ENCODE measurements at regions not wholly inside any gene's neighbourhood (a gene's known extent, or its start where the extent isn't known, plus 50 kb on each side); places are given as distances from the start of the nearest gene placed in this dataset.
"Not testable (repeated sequence)": the region's sequence is repeated elsewhere in the genome, so short reads cannot be mapped to it uniquely, and the experiment has no call there.

DNA sequence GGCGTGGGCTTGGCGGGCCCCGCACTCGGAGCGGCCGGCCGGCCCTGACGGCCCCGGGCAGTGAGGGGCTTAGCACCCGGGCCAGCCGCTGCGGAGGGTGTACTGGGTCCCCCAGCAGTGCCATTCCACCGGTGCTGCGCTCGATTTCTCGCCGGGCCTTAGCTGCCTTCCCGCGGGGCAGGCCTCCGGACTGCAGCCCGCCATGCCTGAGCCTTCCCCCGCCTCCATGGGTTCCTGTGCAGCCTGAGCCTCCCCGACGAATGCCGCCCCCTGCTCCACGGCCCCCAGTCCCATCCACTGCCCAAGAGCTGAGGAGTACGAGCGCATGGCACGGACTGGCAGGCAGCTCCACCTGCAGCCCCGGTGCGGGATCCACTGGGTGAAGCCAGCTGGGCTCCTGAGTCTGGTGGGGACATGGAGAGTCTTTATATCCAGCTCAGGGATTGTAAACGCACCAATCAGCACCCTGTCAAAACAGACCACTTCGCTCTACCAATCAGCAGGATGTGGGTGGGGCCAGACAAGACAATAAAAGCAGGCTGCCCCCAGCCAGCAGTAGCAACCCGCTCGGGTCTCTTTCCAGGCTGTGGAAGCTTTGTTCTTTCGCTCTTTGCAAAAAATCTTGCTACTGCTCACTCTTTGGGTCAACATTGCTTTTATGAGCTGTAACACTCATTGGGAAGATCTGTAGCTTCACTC is 501.2 kb upstream of the DPH6 start:
- H3K4me3 ChIP-seq; H3K27ac ChIP-seq; ATAC-seq (replicated peaks in 6 of 8); in situ Hi-C loops (cut with MboI; ENCODE audit: low pct_unique_long_range_greater_than_20kb in 2 of 9, low sequenced_read_pairs in 9 of 9, unreplicated experiment in 9 of 9): not testable (repeated sequence)
- WGBS, 10 experiments: 100% methylated on average over 2 of the region's 36 CpGs; no CpG with 5 or more reads in 9 of the 10 experiments
- H3K4me1 ChIP-seq (replicated peaks in 1 of 2): peaks cover 10 to 30% of the 10 kb centered on the region in 2 donors

- in situ Hi-C loops (cut with MboI; ENCODE audit: low pct_unique_long_range_greater_than_20kb in 2 of 9, low sequenced_read_pairs in 9 of 9, unreplicated experiment in 9 of 9): no loop called here
- WGBS, 10 experiments: 40 to 100% (median 73%) methylated on average over 1 of the region's 1 CpG; no CpG with 5 or more reads in 4 of the 10 experiments
- peaks cover 10 to 30% of the 10 kb centered on the region in 2 donors for H3K4me1 ChIP-seq (replicated peaks in 1 of 2)
- H3K27ac ChIP-seq: no peak overlapping the region
- no peak overlapping the region for H3K4me3 ChIP-seq
- ATAC-seq (replicated peaks in 6 of 8): peak in 5 of 8 experiments; percentile 22 to 72 (median 58)
These were observed 504.9 kb upstream of the DPH6 start for GRCh38 chr15:36050899-36051298.

DNA sequence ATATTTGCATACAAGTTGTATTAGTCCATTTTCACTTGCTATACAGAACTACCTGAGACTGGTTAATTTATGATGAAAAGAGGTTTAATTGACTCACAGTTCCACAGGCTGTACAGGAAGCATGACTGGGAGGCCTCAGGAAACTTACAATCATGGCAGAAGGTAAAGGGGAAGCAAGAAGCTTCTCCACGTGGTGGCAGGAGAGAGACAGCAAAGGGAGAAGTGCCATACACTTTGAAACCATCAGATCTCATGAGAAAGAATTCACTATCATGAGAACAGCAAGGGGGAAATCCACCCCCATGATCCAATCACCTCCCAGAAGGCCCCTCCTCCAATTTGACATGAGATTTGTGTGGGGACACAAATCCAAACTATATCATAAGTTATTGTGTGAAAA is 506.7 kb upstream of the DPH6 start:
- WGBS, 10 experiments: 0 to 40% (median 20%) methylated on average over 1 of the region's 1 CpG; no CpG with 5 or more reads in 3 of the 10 experiments
- H3K27ac ChIP-seq; in situ Hi-C loops (cut with MboI; ENCODE audit: low pct_unique_long_range_greater_than_20kb in 2 of 9, low sequenced_read_pairs in 9 of 9, unreplicated experiment in 9 of 9); H3K4me3 ChIP-seq: not testable (repeated sequence)
- peak in 1 of 8 experiments; percentile 43 for ATAC-seq (replicated peaks in 6 of 8)
- peaks cover 10 to 30% of the 10 kb centered on the region in 2 donors for H3K4me1 ChIP-seq (replicated peaks in 1 of 2)

DNA sequence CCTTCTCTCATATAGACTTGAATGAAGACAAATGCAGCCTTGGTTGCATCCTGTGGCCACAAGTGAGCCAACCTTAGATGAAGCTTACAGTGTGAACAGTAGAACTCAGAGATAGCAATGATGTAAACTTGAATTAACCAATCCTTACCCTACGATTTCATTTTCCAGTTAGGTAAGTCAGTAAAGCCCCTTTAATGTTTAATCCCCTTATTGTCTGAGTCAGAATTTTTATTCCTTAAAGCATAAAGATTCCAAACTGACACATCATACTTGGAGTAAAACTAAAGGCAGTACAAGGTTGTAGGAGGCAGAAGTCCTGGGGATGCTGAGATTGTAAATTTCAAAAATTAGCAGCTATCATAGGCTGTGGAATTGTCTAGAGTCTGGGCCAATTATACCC is 507.8 kb upstream of the DPH6 start:
- no peak overlapping the region for H3K4me3 ChIP-seq
- ATAC-seq (replicated peaks in 6 of 8): no peak
- in situ Hi-C loops (cut with MboI; ENCODE audit: low pct_unique_long_range_greater_than_20kb in 2 of 9, low sequenced_read_pairs in 9 of 9, unreplicated experiment in 9 of 9): no loop called here
- H3K4me1 ChIP-seq (replicated peaks in 1 of 2): peaks cover 10 to 30% of the 10 kb centered on the region in 2 donors
- 18 to 100% (median 50%) methylated on average over 1 of the region's 1 CpG; no CpG with 5 or more reads in 2 of the 10 experiments for WGBS, 10 experiments
- H3K27ac ChIP-seq: no peak overlapping the region

DNA sequence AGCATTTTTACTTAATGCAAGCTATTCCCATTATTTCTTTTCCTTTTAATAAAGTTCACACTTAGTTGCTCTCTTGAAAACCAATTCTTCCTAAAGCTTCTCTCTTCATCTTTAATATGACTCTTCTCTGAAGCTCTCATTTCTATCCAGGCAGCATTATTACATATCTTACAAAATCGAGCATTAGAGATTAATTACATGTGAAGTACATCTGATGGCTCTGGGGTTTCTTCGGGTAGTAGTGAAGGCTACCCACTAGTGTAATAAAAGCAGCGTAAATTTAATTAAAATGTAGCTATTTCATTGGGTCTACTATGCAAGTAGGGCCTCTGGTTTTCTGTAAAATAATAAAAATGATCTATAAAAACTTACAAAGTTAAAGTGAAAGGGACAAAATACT is 513.6 kb upstream of the DPH6 start:
- Histone ChIP-seq H3K27ac (no peak overlapping the region), H3K4me3 (no peak overlapping the region), H3K4me1 (replicated peaks in 1 of 2) (peaks cover 0 to 8% of the 10 kb centered on the region in 2 donors)
- ATAC-seq (replicated peaks in 6 of 8): no peak
- in situ Hi-C loops (cut with MboI; ENCODE audit: low pct_unique_long_range_greater_than_20kb in 2 of 9, low sequenced_read_pairs in 9 of 9, unreplicated experiment in 9 of 9): no loop called here
- 18 to 96% (median 87%) methylated on average over 3 of the region's 3 CpGs; no CpG with 5 or more reads in 1 of the 10 experiments for WGBS, 10 experiments

- Histone ChIP-seq H3K27ac (no peak overlapping the region), H3K4me1 (replicated peaks in 1 of 2) (peaks cover 0 to 8% of the 10 kb centered on the region in 2 donors), H3K4me3 (no peak overlapping the region)
- ATAC-seq (replicated peaks in 6 of 8): no peak
- 67 to 90% (median 78%) methylated on average over 1 to 4 of the region's 4 CpGs; no CpG with 5 or more reads in 2 of the 10 experiments for WGBS, 10 experiments
- in situ Hi-C loops (cut with MboI; ENCODE audit: low pct_unique_long_range_greater_than_20kb in 2 of 9, low sequenced_read_pairs in 9 of 9, unreplicated experiment in 9 of 9): no loop called here
These were observed 516.4 kb upstream of the DPH6 start for GRCh38 chr15:36062357-36062756.

DNA sequence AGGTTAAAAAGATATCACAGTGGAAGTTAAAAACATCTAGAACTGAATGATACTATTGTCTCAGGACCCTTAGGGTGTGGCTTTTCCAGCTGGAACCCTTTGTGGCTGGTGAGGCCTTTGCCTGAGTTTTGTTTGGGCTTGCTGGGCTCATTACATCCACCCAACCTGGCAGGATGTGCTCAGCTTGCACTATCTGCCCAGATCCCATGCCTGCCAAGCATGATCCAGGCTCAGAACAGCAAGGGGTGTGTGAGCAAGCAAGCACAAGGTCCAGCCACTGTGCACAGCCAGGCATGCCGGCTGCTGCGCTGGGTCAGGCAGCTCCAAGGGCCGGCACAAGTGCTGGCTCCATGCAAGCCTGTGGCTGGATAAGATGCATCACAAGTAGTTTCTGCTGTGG is 512.7 kb upstream of the CDIN1 start:
- Histone ChIP-seq H3K27ac (no peak overlapping the region), H3K4me1 (replicated peaks in 1 of 2) (peaks cover 0 to 8% of the 10 kb centered on the region in 2 donors), H3K4me3 (no peak overlapping the region)
- ATAC-seq (replicated peaks in 6 of 8): peak in 1 of 8 experiments; percentile 25
- 90 to 100% methylated on average over 1 to 3 of the region's 3 CpGs; no CpG with 5 or more reads in 8 of the 10 experiments for WGBS, 10 experiments
- in situ Hi-C loops (cut with MboI; ENCODE audit: low pct_unique_long_range_greater_than_20kb in 2 of 9, low sequenced_read_pairs in 9 of 9, unreplicated experiment in 9 of 9): no loop called here

GRCh38 chr15:36067483-36068274 is 511.7 kb upstream of the CDIN1 start:
- in situ Hi-C loops (cut with MboI; ENCODE audit: low pct_unique_long_range_greater_than_20kb in 2 of 9, low sequenced_read_pairs in 9 of 9, unreplicated experiment in 9 of 9): no loop called here
- H3K4me3 ChIP-seq: no peak overlapping the region
- ATAC-seq (replicated peaks in 6 of 8): no peak
- H3K27ac ChIP-seq: no peak overlapping the region
- peaks cover 0 to 1% of the 10 kb centered on the region in 2 donors for H3K4me1 ChIP-seq (replicated peaks in 1 of 2)
- 88 to 100% (median 94%) methylated on average over 2 to 10 of the region's 21 CpGs; no CpG with 5 or more reads in 2 of the 10 experiments for WGBS, 10 experiments

DNA sequence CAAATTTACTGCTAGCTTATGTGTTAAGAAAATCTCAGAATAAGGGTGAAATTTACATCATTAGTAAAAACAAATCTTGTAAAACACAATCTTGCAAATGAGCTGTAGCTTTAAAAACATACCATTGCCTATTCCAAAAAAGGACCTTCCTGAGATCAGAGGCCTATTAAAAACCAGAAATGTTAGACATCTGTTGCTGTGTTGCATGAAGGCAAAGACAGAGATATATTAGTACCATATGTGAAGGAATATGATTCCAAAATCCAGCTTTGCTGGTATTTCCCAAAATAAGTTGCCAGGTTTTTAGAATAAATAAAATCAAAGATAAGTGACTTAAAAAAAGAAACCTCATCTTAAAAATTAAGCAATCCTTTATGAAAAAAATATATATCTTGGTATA is 504.1 kb upstream of the CDIN1 start:
- Histone ChIP-seq H3K4me3 (no peak overlapping the region), H3K4me1 (replicated peaks in 1 of 2) (no peaks in the 10 kb centered on the region), H3K27ac (no peak overlapping the region)
- ATAC-seq (replicated peaks in 6 of 8): no peak
- in situ Hi-C loops (cut with MboI; ENCODE audit: low pct_unique_long_range_greater_than_20kb in 2 of 9, low sequenced_read_pairs in 9 of 9, unreplicated experiment in 9 of 9): no loop called here

- Histone ChIP-seq H3K4me1 (replicated peaks in 1 of 2) (no peaks in the 10 kb centered on the region), H3K4me3 (no peak overlapping the region), H3K27ac (no peak overlapping the region)
- 43 to 70% (median 62%) methylated on average over 2 to 3 of the region's 3 CpGs; no CpG with 5 or more reads in 2 of the 10 experiments for WGBS, 10 experiments
- no peak for ATAC-seq (replicated peaks in 6 of 8)
- in situ Hi-C loops (cut with MboI; ENCODE audit: low pct_unique_long_range_greater_than_20kb in 2 of 9, low sequenced_read_pairs in 9 of 9, unreplicated experiment in 9 of 9): no loop called here
These were observed 500.4 kb upstream of the CDIN1 start for GRCh38 chr15:36079021-36079420.

DNA sequence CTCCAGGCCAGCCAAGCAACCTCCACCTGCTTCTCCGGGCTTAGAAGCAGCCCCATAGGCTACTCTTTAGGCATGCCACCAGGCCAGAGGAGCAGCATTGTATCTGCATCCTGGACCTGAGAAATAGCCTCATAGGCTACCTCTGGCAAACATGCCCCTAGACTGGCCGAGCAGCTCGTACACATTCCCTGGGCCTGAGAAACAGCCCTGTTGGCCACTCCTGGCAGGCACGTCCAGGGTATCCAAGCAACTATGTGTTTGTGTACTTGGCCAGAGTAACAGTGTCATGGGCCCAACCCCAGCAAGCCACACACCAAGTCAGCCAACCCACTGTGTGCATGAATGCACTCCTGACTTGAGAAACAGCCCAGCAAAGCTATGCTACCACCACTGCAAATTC is 498.7 kb upstream of the CDIN1 start:
- H3K4me3 ChIP-seq: no peak overlapping the region
- ATAC-seq (replicated peaks in 6 of 8): peak in 1 of 8 experiments; percentile 32
- WGBS, 10 experiments: 55 to 100% methylated on average over 1 to 4 of the region's 4 CpGs; no CpG with 5 or more reads in 8 of the 10 experiments
- in situ Hi-C loops (cut with MboI; ENCODE audit: low pct_unique_long_range_greater_than_20kb in 2 of 9, low sequenced_read_pairs in 9 of 9, unreplicated experiment in 9 of 9): no loop called here
- H3K27ac ChIP-seq: no peak overlapping the region
- H3K4me1 ChIP-seq (replicated peaks in 1 of 2): no peaks in the 10 kb centered on the region

DNA sequence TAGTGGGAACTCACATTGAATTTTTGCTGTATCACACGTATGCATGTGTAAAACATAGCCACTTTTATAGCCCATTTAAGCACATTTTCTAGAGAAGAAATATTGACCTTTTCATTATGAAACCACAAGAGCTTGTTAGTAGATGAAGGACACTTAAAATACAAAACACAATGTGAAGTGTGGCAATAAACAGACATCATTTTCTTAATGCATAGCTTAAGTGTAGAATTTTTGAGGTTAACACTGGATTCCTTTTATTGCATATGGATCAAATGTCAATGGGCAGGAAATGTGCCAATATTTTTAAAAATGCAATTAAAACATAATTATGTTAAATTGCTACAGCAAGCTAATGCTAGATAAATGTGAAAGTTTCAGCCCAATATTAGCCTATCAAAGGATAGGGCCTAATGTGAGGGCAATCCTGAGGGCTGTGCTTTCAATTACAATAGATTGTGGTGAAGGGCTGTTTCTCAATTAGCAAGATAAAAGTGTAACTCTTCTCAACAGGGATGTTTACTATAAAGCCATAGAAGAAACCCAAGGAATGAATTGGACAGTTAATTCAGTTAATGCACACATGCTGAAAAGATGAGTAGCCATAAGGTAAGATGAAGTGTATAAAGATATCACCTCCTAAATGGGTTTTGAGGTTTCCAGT is 489.0 kb upstream of the CDIN1 start:
- peak in 3 of 8 experiments; percentile 65 to 70 (median 69) for ATAC-seq (replicated peaks in 6 of 8)
- in situ Hi-C loops (cut with MboI; ENCODE audit: low pct_unique_long_range_greater_than_20kb in 2 of 9, low sequenced_read_pairs in 9 of 9, unreplicated experiment in 9 of 9): no loop called here
- H3K4me1 ChIP-seq (replicated peaks in 1 of 2): peaks cover 9 to 17% of the 10 kb centered on the region in 2 donors
- no peak overlapping the region for H3K27ac ChIP-seq
- H3K4me3 ChIP-seq: no peak overlapping the region
- 20 to 83% (median 73%) methylated on average over 1 of the region's 1 CpG; no CpG with 5 or more reads in 2 of the 10 experiments for WGBS, 10 experiments
